Subcutaneous abdominal adipose tissue (tissue), 5 donors: ENCODE measurements at regions not wholly inside any gene's neighbourhood (a gene's known extent, or its start where the extent isn't known, plus 50 kb on each side); places are given as distances from the start of the nearest gene placed in this dataset.
"Not testable (repeated sequence)": the region's sequence is repeated elsewhere in the genome, so short reads cannot be mapped to it uniquely, and the experiment has no call there.

Experiments used
- H3K27ac ChIP-seq: one replicate; pipeline ENCODE4 v1.7.0; 2013; ENCODE audit warnings: low read depth, mild to moderate bottlenecking, inconsistent platforms, low read length, moderate library complexity
- H3K27me3 ChIP-seq, 5 donors: one replicate each; pipeline ENCODE4 v1.7.0; 2013; ENCODE audit warnings: low read length in 5 of 5, inconsistent platforms in 1 of 5; ENCODE audit not compliant: control insufficient read depth in 5 of 5, insufficient read depth in 4 of 5
- H3K36me3 ChIP-seq, 5 donors: one replicate each; pipeline ENCODE4 v1.7.0; 2013; ENCODE audit warnings: low read length in 5 of 5; ENCODE audit not compliant: control insufficient read depth in 5 of 5, insufficient read depth in 5 of 5
- H3K4me1 ChIP-seq, 5 donors: one replicate each; pipeline ENCODE4 v1.7.0; 2013; ENCODE audit warnings: low read length in 5 of 5, mild to moderate bottlenecking in 3 of 5, moderate library complexity in 1 of 5; ENCODE audit not compliant: control insufficient read depth in 5 of 5, insufficient read depth in 5 of 5
- H3K4me3 ChIP-seq, 5 donors: one replicate each; pipeline ENCODE4 v1.7.0; 2013; ENCODE audit warnings: low read length in 5 of 5, low read depth in 1 of 5
- H3K9ac ChIP-seq, 5 donors: one replicate each; pipeline ENCODE4 v1.7.0; 2013; ENCODE audit warnings: low read length in 5 of 5, mild to moderate bottlenecking in 4 of 5, moderate library complexity in 3 of 5
- H3K9me3 ChIP-seq, 5 donors: one replicate each; pipeline ENCODE4 v1.7.0; 2013; ENCODE audit warnings: low read length in 5 of 5; ENCODE audit not compliant: control insufficient read depth in 5 of 5
- donor health status: healthy.
- donor health status: healthy.
- donor health status: healthy.
- donor health status: healthy.
- donor health status: healthy.

DNA sequence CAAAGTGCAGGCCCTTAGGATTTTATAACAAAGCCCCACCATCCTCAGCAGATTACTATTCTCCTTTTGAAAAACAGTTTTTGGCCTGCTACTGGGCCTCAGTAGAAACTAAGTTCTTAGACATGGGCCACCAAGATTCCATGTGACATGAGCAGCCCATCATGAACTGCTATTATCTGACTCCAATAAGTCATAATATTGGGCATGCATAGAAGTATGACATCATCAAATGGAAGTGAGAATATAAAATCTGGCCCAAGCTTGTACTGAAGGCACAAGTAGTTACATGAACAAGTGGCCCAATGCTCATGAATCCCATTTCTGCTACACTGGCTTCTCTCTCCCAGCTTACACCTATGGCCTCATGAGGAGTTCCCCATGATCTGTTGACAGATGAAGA, 404.8 kb downstream of the EPHA5 start:
- H3K27ac ChIP-seq = no peak overlapping the region
- H3K36me3 ChIP-seq = no peaks in the 10 kb centered on the region
- H3K4me3 ChIP-seq = no peak overlapping the region
- no peaks in the 10 kb centered on the region for H3K4me1 ChIP-seq
- H3K9me3 ChIP-seq = no peaks in the 10 kb centered on the region
- no peak overlapping the region for H3K9ac ChIP-seq
- H3K27me3 ChIP-seq = no peaks in the 10 kb centered on the region

DNA sequence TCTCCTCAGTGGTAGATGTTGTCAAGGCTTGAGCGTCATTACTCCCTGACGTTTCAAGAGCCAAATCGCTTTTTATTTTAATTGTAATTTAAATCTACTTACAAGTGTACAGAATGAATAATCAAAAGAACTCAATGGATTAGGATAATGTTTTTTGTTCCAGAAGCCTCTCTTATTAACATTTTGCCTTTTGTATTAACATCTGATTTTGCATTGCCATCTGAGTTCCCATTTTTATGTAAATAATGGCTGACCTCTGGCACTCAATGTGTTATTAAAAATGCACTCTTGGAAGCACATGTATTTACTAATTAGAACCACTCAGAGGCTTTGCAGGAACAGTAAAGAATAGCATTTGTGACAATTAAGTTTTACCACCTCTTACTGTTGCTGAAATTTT, 411.0 kb downstream of the EPHA5 start:
- Histone ChIP-seq H3K36me3 (no peaks in the 10 kb centered on the region), H3K4me3 (no peak overlapping the region), H3K9ac (no peak overlapping the region), H3K4me1 (no peaks in the 10 kb centered on the region), H3K27me3 (no peaks in the 10 kb centered on the region), H3K9me3 (no peaks in the 10 kb centered on the region), H3K27ac (no peak overlapping the region)

DNA sequence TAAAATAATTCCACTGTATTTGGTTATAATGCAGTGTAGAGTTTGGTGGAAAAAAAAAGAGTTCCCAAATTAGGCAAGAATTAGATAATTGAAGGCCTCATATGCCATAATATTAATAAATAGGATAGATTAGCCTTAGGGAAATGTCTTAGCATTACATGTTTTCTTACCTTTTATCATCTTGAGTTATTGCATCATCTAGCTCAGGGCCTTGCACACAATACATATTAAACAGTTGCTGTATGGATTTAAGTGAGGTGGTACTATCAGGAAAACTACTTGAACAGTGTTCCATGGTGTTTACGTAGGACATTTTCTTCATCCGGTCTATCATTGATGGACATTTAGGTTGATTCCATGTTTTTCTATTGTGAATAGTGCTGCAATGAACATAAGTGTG, 419.4 kb downstream of the EPHA5 start:
- Histone ChIP-seq H3K9ac (no peak overlapping the region), H3K36me3 (no peaks in the 10 kb centered on the region), H3K4me1 (no peaks in the 10 kb centered on the region), H3K9me3 (no peaks in the 10 kb centered on the region), H3K27ac (no peak overlapping the region), H3K4me3 (no peak overlapping the region), H3K27me3 (no peaks in the 10 kb centered on the region)

DNA sequence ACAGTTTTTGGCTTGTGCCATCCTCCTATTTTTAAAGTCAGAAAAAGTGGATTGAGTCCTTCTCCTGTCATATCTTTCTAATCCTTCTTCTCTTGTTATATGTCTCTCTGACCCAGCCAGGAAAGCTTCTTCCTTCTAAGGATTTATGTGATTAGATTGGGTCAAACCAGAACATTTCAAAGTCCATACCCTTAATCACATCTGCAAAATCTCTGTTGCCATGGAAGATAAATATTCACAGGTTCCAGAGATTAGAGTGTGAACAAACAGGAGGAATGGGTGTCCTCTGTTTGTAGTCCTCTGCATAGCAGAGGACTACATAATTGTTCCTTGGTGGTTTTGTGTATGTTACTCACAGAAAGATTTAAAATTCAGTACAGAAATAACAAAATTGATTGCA, 421.2 kb downstream of the EPHA5 start:
- no peak overlapping the region for H3K9ac ChIP-seq
- H3K4me3 ChIP-seq = no peak overlapping the region
- no peak overlapping the region for H3K27ac ChIP-seq
- no peaks in the 10 kb centered on the region for H3K36me3 ChIP-seq
- no peaks in the 10 kb centered on the region for H3K27me3 ChIP-seq
- H3K9me3 ChIP-seq = no peaks in the 10 kb centered on the region
- H3K4me1 ChIP-seq = no peaks in the 10 kb centered on the region

DNA sequence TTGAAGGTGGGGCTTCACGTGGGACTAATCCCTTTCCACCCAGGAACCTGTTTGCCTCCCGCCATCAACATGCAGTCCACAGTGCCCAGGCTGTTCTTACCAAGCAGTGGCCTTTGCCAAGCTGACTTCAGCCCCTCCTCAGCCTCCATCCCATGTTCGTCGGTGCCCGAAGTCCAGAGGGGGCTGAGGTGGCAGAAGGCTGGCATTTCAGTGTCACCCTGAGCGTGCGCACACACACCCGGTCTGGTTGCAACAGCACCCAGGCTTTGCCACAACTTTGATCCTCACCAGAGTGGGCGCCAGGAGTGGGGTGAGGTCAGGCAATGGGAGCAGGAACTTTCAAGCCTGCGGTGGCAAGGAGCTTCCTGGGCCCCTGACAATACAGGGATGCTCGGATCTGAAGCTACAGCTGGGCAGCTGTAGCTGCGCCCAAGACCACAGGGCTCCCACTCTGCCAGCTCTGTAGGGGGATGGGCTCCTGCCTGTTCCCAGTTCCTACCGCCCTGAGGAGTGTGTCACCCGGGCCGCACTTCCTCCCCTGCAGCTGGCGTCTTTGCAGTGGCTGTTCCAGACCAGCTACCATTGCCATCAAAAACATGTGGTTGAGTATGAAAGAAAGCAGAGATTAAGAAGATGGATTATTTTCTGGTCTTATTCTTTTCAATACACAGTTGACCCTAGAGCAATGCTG, 428.0 kb downstream of the EPHA5 start:
- Histone ChIP-seq H3K4me1 (peaks cover 0 to 11% (median 4%) of the 10 kb centered on the region in 5 donors), H3K9me3 (peaks cover 0 to 6% (median 0%) of the 10 kb centered on the region in 5 donors), H3K4me3 (no peak overlapping the region), H3K27ac (no peak overlapping the region), H3K9ac (no peak overlapping the region), H3K36me3 (no peaks in the 10 kb centered on the region), H3K27me3 (no peaks in the 10 kb centered on the region)

DNA sequence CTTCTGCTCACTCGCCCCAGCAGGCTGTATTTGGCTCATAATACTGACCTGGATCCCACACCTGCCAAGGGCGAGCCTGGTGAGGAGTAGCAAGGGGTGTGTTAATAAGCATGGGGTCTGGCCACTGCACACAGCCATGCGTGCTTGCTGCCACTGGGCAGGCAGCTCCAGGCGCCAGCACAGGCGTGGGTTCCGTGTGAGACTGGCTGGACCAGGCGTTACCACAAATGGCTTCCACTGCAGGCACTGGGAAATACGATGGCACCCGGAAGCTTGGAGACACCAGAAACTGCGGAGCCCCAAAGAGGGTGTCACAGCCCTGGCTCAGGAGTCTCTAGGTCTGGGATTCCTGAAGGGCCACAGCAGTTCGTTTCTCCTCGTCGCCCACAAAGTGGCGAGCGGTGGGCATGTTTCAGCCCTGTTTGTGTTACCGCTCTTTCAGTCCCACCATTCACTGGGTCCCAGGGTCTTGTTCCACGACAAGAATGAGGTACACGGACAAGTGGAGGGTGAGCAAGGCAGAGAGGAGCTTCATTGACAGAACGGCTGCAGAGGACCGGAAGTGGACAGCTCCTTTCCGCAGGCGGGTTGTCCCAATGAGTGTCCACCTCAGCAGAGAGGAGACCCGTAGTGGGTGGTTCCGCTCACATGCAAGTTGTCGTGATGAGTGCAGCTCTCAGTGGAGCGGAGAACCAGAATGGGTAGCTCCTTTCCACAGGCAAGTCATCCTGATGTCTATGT, 428.9 kb downstream of the EPHA5 start:
- no peak overlapping the region for H3K4me3 ChIP-seq
- H3K4me1 ChIP-seq = peaks cover 0 to 11% (median 4%) of the 10 kb centered on the region in 5 donors
- no peak overlapping the region for H3K27ac ChIP-seq
- H3K9me3 ChIP-seq = peaks cover 0 to 6% (median 0%) of the 10 kb centered on the region in 5 donors
- H3K36me3 ChIP-seq = no peaks in the 10 kb centered on the region
- H3K9ac ChIP-seq = no peak overlapping the region
- no peaks in the 10 kb centered on the region for H3K27me3 ChIP-seq

DNA sequence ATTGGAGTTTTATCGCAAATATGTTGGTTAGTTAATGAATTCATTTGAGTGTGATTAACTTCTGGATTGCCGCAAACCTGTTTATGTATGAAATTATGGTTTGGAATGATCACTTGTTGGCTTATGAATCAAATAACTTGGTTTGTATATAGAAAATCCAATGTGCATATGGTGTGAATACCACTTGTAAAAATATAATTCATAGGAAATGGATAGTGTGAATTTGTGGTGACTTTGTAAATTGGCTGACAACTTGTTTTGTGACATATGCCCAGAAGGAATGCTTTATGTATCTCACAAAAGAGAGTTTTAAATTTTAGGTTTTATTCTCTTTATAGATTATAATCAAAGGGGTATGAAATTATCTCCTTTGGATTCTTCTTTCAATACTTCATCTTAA, 436.2 kb downstream of the EPHA5 start:
- no peak overlapping the region for H3K4me3 ChIP-seq
- H3K36me3 ChIP-seq = no peaks in the 10 kb centered on the region
- no peaks in the 10 kb centered on the region for H3K9me3 ChIP-seq
- no peaks in the 10 kb centered on the region for H3K4me1 ChIP-seq
- no peaks in the 10 kb centered on the region for H3K27me3 ChIP-seq
- H3K9ac ChIP-seq = no peak overlapping the region
- H3K27ac ChIP-seq = no peak overlapping the region

DNA sequence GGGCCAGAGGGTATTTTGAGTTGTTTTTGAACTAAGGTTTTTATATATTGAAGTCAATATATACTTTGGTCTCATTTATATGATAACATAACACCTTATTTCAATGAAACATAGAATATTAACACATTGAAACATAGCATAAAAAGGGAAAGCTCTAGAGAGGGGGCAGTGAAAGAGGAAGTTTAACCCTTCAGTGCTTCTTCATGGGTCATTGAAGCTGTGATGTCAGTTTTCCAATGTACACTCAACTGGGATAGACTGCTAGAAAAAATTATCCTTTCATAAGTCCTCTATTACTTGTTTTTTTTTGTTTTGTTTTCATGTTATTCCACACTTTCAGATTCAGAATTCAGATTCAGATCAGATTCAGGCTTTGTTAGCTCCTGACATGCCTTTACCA, 442.7 kb downstream of the EPHA5 start:
- Histone ChIP-seq H3K4me3 (no peak overlapping the region), H3K9ac (no peak overlapping the region), H3K9me3 (no peaks in the 10 kb centered on the region), H3K4me1 (peaks cover 0 to 17% (median 3%) of the 10 kb centered on the region in 5 donors), H3K36me3 (no peaks in the 10 kb centered on the region), H3K27ac (no peak overlapping the region), H3K27me3 (no peaks in the 10 kb centered on the region)

DNA sequence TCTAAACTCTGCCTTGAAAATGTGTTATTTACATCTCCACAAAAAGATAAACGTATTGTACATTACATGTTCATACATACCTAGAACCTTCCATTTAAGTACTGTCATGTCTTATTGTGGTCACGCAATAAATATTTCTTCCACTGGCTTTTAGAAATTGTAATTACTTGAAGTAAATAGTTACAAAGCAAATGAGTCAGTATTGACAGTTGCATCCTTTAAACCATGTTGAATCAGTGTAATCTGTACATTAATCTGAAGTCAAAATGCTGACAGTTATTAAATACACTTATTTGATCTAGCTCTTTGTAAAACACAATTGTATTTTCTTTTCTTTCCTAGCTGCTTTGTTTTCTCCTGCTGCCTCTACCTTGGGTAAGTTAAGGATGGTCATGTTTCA, 446.7 kb downstream of the EPHA5 start:
- Histone ChIP-seq H3K4me3 (no peak overlapping the region), H3K27me3 (no peaks in the 10 kb centered on the region), H3K9me3 (no peaks in the 10 kb centered on the region), H3K4me1 (peaks cover 0 to 17% (median 3%) of the 10 kb centered on the region in 5 donors), H3K27ac (no peak overlapping the region), H3K36me3 (no peaks in the 10 kb centered on the region), H3K9ac (no peak overlapping the region)

DNA sequence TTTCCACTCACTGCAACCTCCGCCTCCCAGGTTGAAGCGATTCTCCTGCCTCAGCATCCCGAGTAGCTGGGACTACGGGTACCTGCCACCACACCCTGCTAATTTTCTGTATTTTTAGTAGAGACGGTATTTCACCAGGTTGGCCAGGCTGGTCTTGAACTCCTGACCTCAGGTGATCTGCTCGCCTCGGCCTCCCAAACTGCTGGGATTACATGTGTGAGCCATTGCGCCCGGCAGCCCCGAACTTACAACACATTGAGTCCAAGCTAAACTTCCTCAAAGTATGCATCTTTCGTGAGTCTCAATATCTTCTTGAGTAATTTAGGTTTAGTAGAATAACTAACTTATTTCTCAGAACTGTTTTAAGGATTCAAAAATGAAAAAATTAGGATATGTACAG, 447.2 kb downstream of the EPHA5 start:
- not testable (repeated sequence) for H3K9me3 ChIP-seq, H3K36me3 ChIP-seq, H3K4me3 ChIP-seq, H3K9ac ChIP-seq, H3K27ac ChIP-seq, H3K27me3 ChIP-seq
- H3K4me1 ChIP-seq = peaks cover 0 to 17% (median 3%) of the 10 kb centered on the region in 5 donors
